GM23338 (cell line): ENCODE measurements at regions not wholly inside any gene's neighbourhood (a gene's known extent, or its start where the extent isn't known, plus 50 kb on each side); places are given as distances from the start of the nearest gene placed in this dataset.

ENCODE experiments used
- ATAC-seq: fragments of 200-7000 bp; cut with Tn5 transposase; 3 replicates; pipeline ENCODE4 v1.9.1; 2020
- DNase-seq: peaks from one replicate; pipeline ENCODE4 v3.0.0-alpha.2; 2015; ENCODE audit warnings: low spot score
- H2AFZ ChIP-seq: fragments of 200-600 bp; sonication (generic); 2 replicates; pipeline ENCODE4 v1.8.0; 2016; ENCODE audit warnings: antibody characterized with exemption, mild to moderate bottlenecking, moderate library complexity
- H3F3A ChIP-seq: fragments of 200-600 bp; sonication (generic); replicated peaks from 2 replicates; pipeline ENCODE4 v1.8.0; 2017; ENCODE audit warnings: antibody characterized with exemption, mixed run types, low read depth
- H3K27ac ChIP-seq: fragments of 200-600 bp; sonication (generic); 2 replicates; pipeline ENCODE4 v1.6.1; 2016; ENCODE audit warnings: low read depth
- H3K27me3 ChIP-seq: fragments of 200-600 bp; sonication (generic); 2 replicates; pipeline ENCODE4 v1.8.0; 2016; ENCODE audit warnings: mild to moderate bottlenecking, mixed run types, moderate library complexity; ENCODE audit not compliant: insufficient read depth
- H3K36me3 ChIP-seq: fragments of 200-600 bp; sonication (generic); 2 replicates; pipeline ENCODE4 v1.8.0; 2016; ENCODE audit warnings: mild to moderate bottlenecking; ENCODE audit not compliant: insufficient read depth
- H3K4me1 ChIP-seq: fragments of 200-600 bp; sonication (generic); 2 replicates; pipeline ENCODE4 v1.8.0; 2016; ENCODE audit warnings: mild to moderate bottlenecking, moderate library complexity; ENCODE audit not compliant: insufficient read depth
- H3K4me2 ChIP-seq: fragments of 200-600 bp; sonication (generic); 2 replicates; pipeline ENCODE4 v1.7.1; 2017; ENCODE audit warnings: mixed run types
- H3K4me3 ChIP-seq: fragments of 200-600 bp; sonication (generic); 2 replicates; pipeline ENCODE4 v1.6.1; 2016; ENCODE audit warnings: mixed run types
- H3K79me2 ChIP-seq: fragments of 200-600 bp; sonication (generic); replicated peaks from 2 replicates; pipeline ENCODE4 v1.8.0; 2017; ENCODE audit warnings: mild to moderate bottlenecking; ENCODE audit not compliant: insufficient read depth
- H3K9me2 ChIP-seq: fragments of 200-600 bp; sonication (generic); 2 replicates; pipeline ENCODE4 v1.8.0; 2017; ENCODE audit not compliant: insufficient read depth
- H4K20me1 ChIP-seq: fragments of 200-600 bp; sonication (generic); replicated peaks from 2 replicates; pipeline ENCODE4 v1.8.0; 2017; ENCODE audit warnings: mild to moderate bottlenecking; ENCODE audit not compliant: insufficient read depth
- H3K27ac Mint-ChIP-seq: 2 replicates; pipeline ENCODE4 v1.8.0; 2020; ENCODE audit warnings: inconsistent platforms, mild to moderate bottlenecking, moderate library complexity, mixed read lengths
- H3K27me3 Mint-ChIP-seq: 3 replicates; pipeline ENCODE4 v1.8.0; 2022; ENCODE audit warnings: low read depth, mild to moderate bottlenecking, moderate library complexity, mixed read lengths, inconsistent platforms; ENCODE audit not compliant: insufficient read depth, poor library complexity
- H3K36me3 Mint-ChIP-seq: 3 replicates; pipeline ENCODE4 v1.8.0; 2021; ENCODE audit warnings: low read depth, mild to moderate bottlenecking, inconsistent platforms, moderate library complexity, mixed read lengths
- H3K4me1 Mint-ChIP-seq: 3 replicates; pipeline ENCODE4 v1.8.0; 2020; ENCODE audit warnings: mild to moderate bottlenecking, inconsistent platforms, mixed read lengths
- H3K4me3 Mint-ChIP-seq: 3 replicates; pipeline ENCODE4 v1.8.0; 2021; ENCODE audit warnings: moderate library complexity, mild to moderate bottlenecking, inconsistent platforms, mixed read lengths
- H3K9me3 Mint-ChIP-seq: 3 replicates; pipeline ENCODE4 v1.8.0; 2020; ENCODE audit warnings: moderate library complexity, mild to moderate bottlenecking, inconsistent platforms, mixed read lengths
- CREB1 ChIP-seq: fragments of 250-450 bp; sonication (Bioruptor Pico); IDR thresholded peaks from 2 replicates; pipeline ENCODE4 v1.5.0; 2020; ENCODE audit warnings: low read depth, mild to moderate bottlenecking, moderate library complexity
- CTCF ChIP-seq, 2 experiments: fragments of 200-600 bp in 1 of 2; sonication (generic) in 1 of 2; conservative IDR thresholded peaks; 2 replicates each; pipeline versions ENCODE4 v1.5.1 to v1.6.1; 2016 to 2017; ENCODE audit warnings: antibody characterized with exemption in 2 of 2, low read depth in 2 of 2, mild to moderate bottlenecking in 2 of 2, moderate library complexity in 1 of 2
- ETS1 ChIP-seq: IDR thresholded peaks from 2 replicates; pipeline ENCODE4 v1.6.1; 2016; ENCODE audit warnings: antibody characterized with exemption
- JUNB ChIP-seq: IDR thresholded peaks from one replicate; pipeline ENCODE4 v1.6.1; 2016; ENCODE audit warnings: antibody characterized with exemption; ENCODE audit not compliant: unreplicated experiment
- ZNF331 ChIP-seq: fragments of 250-450 bp; sonication (Bioruptor Pico); IDR thresholded peaks from 2 replicates; pipeline ENCODE4 v1.5.0; 2020; ENCODE audit warnings: low read depth, mild to moderate bottlenecking, moderate library complexity
- TF ChIP-seq, protein P1 (sequence below): fragments of 250-450 bp; sonication (Bioruptor Pico); IDR thresholded peaks from 2 replicates; pipeline ENCODE4 v1.5.0; 2020; ENCODE audit warnings: mild to moderate bottlenecking, moderate library complexity

DNA sequence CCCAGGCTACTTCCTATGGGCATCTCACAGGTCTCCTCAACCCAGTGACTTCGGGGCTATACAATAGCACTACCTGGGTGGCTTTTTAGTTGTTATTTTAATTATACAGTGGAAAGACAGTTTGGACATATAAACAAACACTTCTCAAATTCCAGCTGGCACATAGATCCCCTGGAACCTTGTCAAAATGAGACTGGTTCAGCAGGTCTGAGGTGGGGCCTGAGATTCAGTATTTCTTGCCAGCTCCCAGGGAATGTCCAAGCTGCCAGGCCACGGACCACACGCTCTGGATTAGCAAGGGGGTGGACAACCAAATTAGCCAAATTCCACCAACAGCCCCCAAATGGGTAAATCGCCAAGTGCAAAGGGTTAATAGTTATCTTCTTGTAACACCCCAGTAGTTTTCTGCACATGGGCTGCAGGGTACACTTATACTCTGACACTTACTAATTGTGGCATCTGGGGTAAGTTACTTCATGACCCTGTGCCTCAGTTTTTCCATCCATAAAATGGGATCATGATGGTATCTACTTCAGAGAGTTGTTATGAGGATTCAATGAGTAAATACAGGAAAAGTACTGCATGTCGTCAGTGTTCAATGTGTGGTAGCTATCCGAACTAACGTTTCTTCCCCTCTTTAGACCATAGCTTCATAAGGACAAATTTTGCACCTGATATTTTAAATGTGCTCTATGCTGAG is 789.4 kb upstream of the TBX3 start (continued):
- TF ChIP-seq ETS1, result no peak
- TF ChIP-seq, protein P1, sequence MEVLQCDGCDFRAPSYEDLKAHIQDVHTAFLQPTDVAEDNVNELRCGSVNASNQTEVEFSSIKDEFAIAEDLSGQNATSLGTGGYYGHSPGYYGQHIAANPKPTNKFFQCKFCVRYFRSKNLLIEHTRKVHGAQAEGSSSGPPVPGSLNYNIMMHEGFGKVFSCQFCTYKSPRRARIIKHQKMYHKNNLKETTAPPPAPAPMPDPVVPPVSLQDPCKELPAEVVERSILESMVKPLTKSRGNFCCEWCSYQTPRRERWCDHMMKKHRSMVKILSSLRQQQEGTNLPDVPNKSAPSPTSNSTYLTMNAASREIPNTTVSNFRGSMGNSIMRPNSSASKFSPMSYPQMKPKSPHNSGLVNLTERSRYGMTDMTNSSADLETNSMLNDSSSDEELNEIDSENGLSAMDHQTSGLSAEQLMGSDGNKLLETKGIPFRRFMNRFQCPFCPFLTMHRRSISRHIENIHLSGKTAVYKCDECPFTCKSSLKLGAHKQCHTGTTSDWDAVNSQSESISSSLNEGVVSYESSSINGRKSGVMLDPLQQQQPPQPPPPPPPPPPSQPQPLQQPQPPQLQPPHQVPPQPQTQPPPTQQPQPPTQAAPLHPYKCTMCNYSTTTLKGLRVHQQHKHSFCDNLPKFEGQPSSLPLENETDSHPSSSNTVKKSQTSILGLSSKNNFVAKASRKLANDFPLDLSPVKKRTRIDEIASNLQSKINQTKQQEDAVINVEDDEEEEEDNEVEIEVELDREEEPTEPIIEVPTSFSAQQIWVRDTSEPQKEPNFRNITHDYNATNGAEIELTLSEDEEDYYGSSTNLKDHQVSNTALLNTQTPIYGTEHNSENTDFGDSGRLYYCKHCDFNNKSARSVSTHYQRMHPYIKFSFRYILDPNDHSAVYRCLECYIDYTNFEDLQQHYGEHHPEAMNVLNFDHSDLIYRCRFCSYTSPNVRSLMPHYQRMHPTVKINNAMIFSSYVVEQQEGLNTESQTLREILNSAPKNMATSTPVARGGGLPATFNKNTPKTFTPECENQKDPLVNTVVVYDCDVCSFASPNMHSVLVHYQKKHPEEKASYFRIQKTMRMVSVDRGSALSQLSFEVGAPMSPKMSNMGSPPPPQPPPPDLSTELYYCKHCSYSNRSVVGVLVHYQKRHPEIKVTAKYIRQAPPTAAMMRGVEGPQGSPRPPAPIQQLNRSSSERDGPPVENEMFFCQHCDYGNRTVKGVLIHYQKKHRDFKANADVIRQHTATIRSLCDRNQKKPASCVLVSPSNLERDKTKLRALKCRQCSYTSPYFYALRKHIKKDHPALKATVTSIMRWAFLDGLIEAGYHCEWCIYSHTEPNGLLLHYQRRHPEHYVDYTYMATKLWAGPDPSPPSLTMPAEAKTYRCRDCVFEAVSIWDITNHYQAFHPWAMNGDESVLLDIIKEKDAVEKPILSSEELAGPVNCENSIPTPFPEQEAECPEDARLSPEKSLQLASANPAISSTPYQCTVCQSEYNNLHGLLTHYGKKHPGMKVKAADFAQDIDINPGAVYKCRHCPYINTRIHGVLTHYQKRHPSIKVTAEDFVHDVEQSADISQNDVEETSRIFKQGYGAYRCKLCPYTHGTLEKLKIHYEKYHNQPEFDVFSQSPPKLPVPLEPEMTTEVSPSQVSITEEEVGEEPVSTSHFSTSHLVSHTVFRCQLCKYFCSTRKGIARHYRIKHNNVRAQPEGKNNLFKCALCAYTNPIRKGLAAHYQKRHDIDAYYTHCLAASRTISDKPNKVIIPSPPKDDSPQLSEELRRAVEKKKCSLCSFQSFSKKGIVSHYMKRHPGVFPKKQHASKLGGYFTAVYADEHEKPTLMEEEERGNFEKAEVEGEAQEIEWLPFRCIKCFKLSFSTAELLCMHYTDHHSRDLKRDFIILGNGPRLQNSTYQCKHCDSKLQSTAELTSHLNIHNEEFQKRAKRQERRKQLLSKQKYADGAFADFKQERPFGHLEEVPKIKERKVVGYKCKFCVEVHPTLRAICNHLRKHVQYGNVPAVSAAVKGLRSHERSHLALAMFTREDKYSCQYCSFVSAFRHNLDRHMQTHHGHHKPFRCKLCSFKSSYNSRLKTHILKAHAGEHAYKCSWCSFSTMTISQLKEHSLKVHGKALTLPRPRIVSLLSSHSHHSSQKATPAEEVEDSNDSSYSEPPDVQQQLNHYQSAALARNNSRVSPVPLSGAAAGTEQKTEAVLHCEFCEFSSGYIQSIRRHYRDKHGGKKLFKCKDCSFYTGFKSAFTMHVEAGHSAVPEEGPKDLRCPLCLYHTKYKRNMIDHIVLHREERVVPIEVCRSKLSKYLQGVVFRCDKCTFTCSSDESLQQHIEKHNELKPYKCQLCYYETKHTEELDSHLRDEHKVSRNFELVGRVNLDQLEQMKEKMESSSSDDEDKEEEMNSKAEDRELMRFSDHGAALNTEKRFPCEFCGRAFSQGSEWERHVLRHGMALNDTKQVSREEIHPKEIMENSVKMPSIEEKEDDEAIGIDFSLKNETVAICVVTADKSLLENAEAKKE (CRISPR knock-in tag), result no peak

GRCh38 chr12:115472852-115473251 is 788.9 kb upstream of the TBX3 start:
- Histone ChIP-seq H3F3A (no peaks in the 10 kb centered on the region), H3K27ac (no peak overlapping the region), H3K27me3 (no peaks in the 10 kb centered on the region), H3K9me2 (peaks cover 5% of the 10 kb centered on the region), H4K20me1 (no peaks in the 10 kb centered on the region), H3K4me1 (no peaks in the 10 kb centered on the region), H3K4me3 (no peak overlapping the region), H3K79me2 (no peaks in the 10 kb centered on the region), H3K4me2 (no peak overlapping the region), H3K36me3 (peaks cover 5% of the 10 kb centered on the region; the same call in 1 of the 2 replicates), H2AFZ (no peak overlapping the region)
- no peaks in the 10 kb centered on the region for H3K36me3 Mint-ChIP-seq
- ATAC-seq (no peak), DNase-seq (no peak)
- H3K4me3 Mint-ChIP-seq, result no peak overlapping the region
- no peaks in the 10 kb centered on the region for H3K4me1 Mint-ChIP-seq
- H3K27ac Mint-ChIP-seq, result no peak overlapping the region; the same call in 1 of the 2 replicates
- H3K27me3 Mint-ChIP-seq, result peaks cover 2% of the 10 kb centered on the region
- H3K9me3 Mint-ChIP-seq, result peaks cover 2% of the 10 kb centered on the region; the same call in 2 of the 3 replicates
- TF ChIP-seq ZNF331 (no peak), JUNB (no peak), CTCF (conservative IDR thresholded peaks at IDR 0.05; ENCODE audit: low read depth in 2 of 2) (no peak), CREB1 (CRISPR knock-in tag) (no peak)
